HepG2 (cell line): ENCODE measurements at regions not wholly inside any gene's neighbourhood (a gene's known extent, or its start where the extent isn't known, plus 50 kb on each side); places are given as distances from the start of the nearest gene placed in this dataset.

Source experiments
- ATAC-seq: fragments of 200-7000 bp; cut with Tn5 transposase; 3 replicates; pipeline ENCODE4 v1.9.1; 2020; ENCODE audit warnings: mild to moderate bottlenecking, moderate library complexity
- BruUV-seq: library from RNA; stranded (reverse); fragments of 400-500 nt; replicated peaks from 2 replicates; lab custom pipeline; 2021; lab: Mats Ljungman, UMichigan
- CTCF ChIA-PET: fragments of 300-600 bp; formaldehyde crosslinking; extraction: SDS; loops from one replicate; lab custom pipeline; 2021; ENCODE audit warnings: low total read pairs, inconsistent platforms, low intra/inter-chr PET ratio; lab: Yijun Ruan, JAX
- POLR2A ChIA-PET: fragments of 350-600 bp; sonication (Branson Sonifier 250); formaldehyde crosslinking; loops from one replicate; lab custom pipeline; 2020; ENCODE audit warnings: antibody characterized with exemption, inconsistent platforms; lab: Yijun Ruan, JAX
- DNase-seq: peaks from one replicate; pipeline ENCODE4 v3.0.0-alpha.2; 2015; ENCODE audit warnings: low spot score
- FAIRE-seq: peaks from 3 replicates; lab custom pipeline; 2011; peaks lifted over from hg19 to GRCh38; lab: Jason Lieb, UNC
- H2AFZ ChIP-seq: one replicate; pipeline ENCODE4 v1.6.1; 2011; ENCODE audit warnings: low read length, inconsistent platforms
- H3K27ac ChIP-seq: fragments of 300-600 bp; 3 replicates; pipeline ENCODE4 v1.8.0; 2011; ENCODE audit warnings: mixed run types, mild to moderate bottlenecking, mixed read lengths, low read length, inconsistent platforms; ENCODE audit not compliant: insufficient read depth; ENCODE audit errors: extremely low read length
- H3K27me3 ChIP-seq, 2 experiments: fragments of 200-600 bp in 1 of 2; 2 replicates in 1 of 2; 3 replicates in 1 of 2; pipeline versions ENCODE4 v1.6.0 to v1.8.0; 2011; ENCODE audit warnings: low read length in 2 of 2, mild to moderate bottlenecking in 2 of 2, moderate library complexity in 2 of 2, inconsistent platforms in 1 of 2; ENCODE audit not compliant: insufficient read depth in 2 of 2, control insufficient read depth in 1 of 2
- H3K36me3 ChIP-seq, 2 experiments: fragments of 200-600 bp in 1 of 2; replicated peaks in 1 of 2; 2 replicates in 1 of 2; 3 replicates in 1 of 2; pipeline versions ENCODE4 v1.5.1 to v1.8.0; 2011; ENCODE audit warnings: low read length in 2 of 2, inconsistent platforms in 1 of 2; ENCODE audit not compliant: insufficient read depth in 2 of 2, control insufficient read depth in 1 of 2
- H3K4me1 ChIP-seq: 2 replicates; pipeline ENCODE4 v1.5.1; 2012; ENCODE audit warnings: low read length, inconsistent platforms; ENCODE audit not compliant: insufficient read depth
- H3K4me2 ChIP-seq: 2 replicates; pipeline ENCODE4 v1.6.0; 2011; ENCODE audit warnings: low read depth, low read length, inconsistent platforms
- H3K4me3 ChIP-seq, 3 experiments: fragments of 200-600 bp in 1 of 3; sonication (generic), shearing (Covaris generic) in 1 of 3; replicated peaks in 1 of 3; 2 replicates each; pipeline ENCODE4 v1.5.1; 2011 to 2016; ENCODE audit warnings: low read length in 3 of 3, inconsistent platforms in 2 of 3, low read depth in 2 of 3, mild to moderate bottlenecking in 2 of 3, control low read depth in 1 of 3, mixed read lengths in 1 of 3; ENCODE audit not compliant: insufficient read depth in 1 of 3
- H3K79me2 ChIP-seq: one replicate; pipeline ENCODE4 v1.6.1; 2011; ENCODE audit warnings: low read length, inconsistent platforms; ENCODE audit not compliant: insufficient read depth
- H3K9ac ChIP-seq: 2 replicates; pipeline ENCODE4 v1.6.0; 2011; ENCODE audit warnings: mild to moderate bottlenecking, low read depth, low read length, inconsistent platforms; ENCODE audit not compliant: insufficient read depth
- H3K9me3 ChIP-seq: 2 replicates; pipeline ENCODE4 v1.5.1; 2012; ENCODE audit warnings: mild to moderate bottlenecking, low read length
- H4K20me1 ChIP-seq: 2 replicates; pipeline ENCODE4 v1.6.0; 2011; ENCODE audit warnings: inconsistent platforms, mild to moderate bottlenecking, low read length, moderate library complexity; ENCODE audit not compliant: insufficient read depth
- DPF2 ChIP-seq: sonication (generic); formaldehyde crosslinking; IDR thresholded peaks from 2 replicates; pipeline ENCODE4 v1.4.0; 2020; ENCODE audit warnings: mild to moderate bottlenecking, low read depth, missing genetic modification reagents, borderline replicate concordance
- EHMT2 ChIP-seq: fragments of 200-600 bp; sonication (generic); IDR thresholded peaks from 2 replicates; pipeline ENCODE4 v1.7.0; 2017; ENCODE audit warnings: antibody characterized with exemption, low read depth, low read length, borderline replicate concordance
- HMG20A ChIP-seq: IDR thresholded peaks from 2 replicates; pipeline ENCODE4 v1.6.1; 2016; ENCODE audit warnings: borderline replicate concordance
- HNRNPH1 ChIP-seq: fragments of 200-400 bp; formaldehyde crosslinking; optimal IDR thresholded peaks from 2 replicates; pipeline ENCODE3; 2017; ENCODE audit warnings: mild to moderate bottlenecking, low read depth, low read length
- IRX3 ChIP-seq: sonication (generic); formaldehyde crosslinking; IDR thresholded peaks from 2 replicates; pipeline ENCODE4 v1.8.1; 2023; ENCODE audit warnings: mild to moderate bottlenecking, low read depth, missing genetic modification reagents, borderline replicate concordance
- MLLT10 ChIP-seq: sonication (generic); formaldehyde crosslinking; IDR thresholded peaks from 2 replicates; pipeline ENCODE4 v1.4.0; 2020; ENCODE audit warnings: missing genetic modification reagents
- NFKBIZ ChIP-seq: IDR thresholded peaks from 2 replicates; pipeline ENCODE4 v1.6.1; 2018; ENCODE audit warnings: missing genetic modification reagents, missing compliant biosample characterization
- PCBP1 ChIP-seq: fragments of 200-400 bp; formaldehyde crosslinking; IDR thresholded peaks from 2 replicates; pipeline ENCODE4 v1.6.1; 2017; ENCODE audit warnings: mild to moderate bottlenecking, low read depth, low read length, borderline replicate concordance
- SMAD1 ChIP-seq: sonication (generic); formaldehyde crosslinking; IDR thresholded peaks from 2 replicates; pipeline ENCODE4 v1.4.0; 2020; ENCODE audit warnings: missing genetic modification reagents, low read depth, mild to moderate bottlenecking, borderline replicate concordance
- TCF12 ChIP-seq, 2 experiments: fragments of 450-650 bp in 1 of 2; sonication (generic) in 1 of 2; formaldehyde crosslinking in 1 of 2; IDR thresholded peaks; 2 replicates each; pipeline versions ENCODE4 v1.6.1 to v1.8.0; 2017 to 2022; ENCODE audit warnings: antibody characterized with exemption in 1 of 2, mild to moderate bottlenecking in 1 of 2, missing genetic modification reagents in 1 of 2, moderate library complexity in 1 of 2
- ZNF136 ChIP-seq: sonication (generic); formaldehyde crosslinking; IDR thresholded peaks from 2 replicates; pipeline ENCODE4 v1.8.1; 2022; ENCODE audit warnings: low read depth, mild to moderate bottlenecking, moderate library complexity, missing genetic modification reagents
- ZNF251 ChIP-seq: sonication (generic); formaldehyde crosslinking; IDR thresholded peaks from 2 replicates; pipeline ENCODE4 v1.9.0; 2021; ENCODE audit warnings: mild to moderate bottlenecking, missing genetic modification reagents
- ZNF629 ChIP-seq: sonication (generic); formaldehyde crosslinking; conservative IDR thresholded peaks from 2 replicates; pipeline ENCODE4 v1.5.0; 2020; ENCODE audit warnings: missing genetic modification reagents
- ZNF790 ChIP-seq: sonication (generic); formaldehyde crosslinking; IDR thresholded peaks from 2 replicates; pipeline ENCODE4 v1.8.0; 2022; ENCODE audit warnings: missing genetic modification reagents, mild to moderate bottlenecking, borderline replicate concordance
- WGBS: methylation state at CpG from one replicate; pipeline ENCODE4 v1.1.6; 2017; ENCODE audit warnings: low lambda C conversion rate; 5-methylcytosine and 5-hydroxymethylcytosine counted together
- in situ Hi-C: cut with HindIII; loops from 2 replicates; pipeline ENCODE4 v1.10.0; 2017; ENCODE audit warnings: low pct_unique_long_range_greater_than_20kb; ENCODE audit not compliant: extremely low pct_ligation_motif_present
- intact Hi-C: fragments of 100-400 bp; cut with micrococcal nuclease; formaldehyde crosslinking; loops from one replicate; pipeline ENCODE4 v1.10.0; 2022; ENCODE audit not compliant: unreplicated experiment
- TF ChIP-seq, protein P1 (sequence below): IDR thresholded peaks from 2 replicates; pipeline ENCODE4 v1.6.1; 2016; ENCODE audit warnings: control low read depth
- TF ChIP-seq, protein P2 (sequence below): sonication (generic); formaldehyde crosslinking; IDR thresholded peaks from 2 replicates; pipeline ENCODE4 v1.8.1; 2023; ENCODE audit warnings: mild to moderate bottlenecking, missing genetic modification reagents, borderline replicate concordance
- TF ChIP-seq, protein P3 (sequence below): sonication (generic); formaldehyde crosslinking; IDR thresholded peaks from 2 replicates; pipeline ENCODE4 v1.8.0; 2022; ENCODE audit warnings: low read depth, missing genetic modification reagents
- TF ChIP-seq, protein P4 (sequence below): sonication (generic); formaldehyde crosslinking; IDR thresholded peaks from 2 replicates; pipeline ENCODE4 v1.8.0; 2023; ENCODE audit warnings: mild to moderate bottlenecking, missing genetic modification reagents
- TF ChIP-seq, protein P5 (sequence below): sonication (generic); formaldehyde crosslinking; IDR thresholded peaks from 2 replicates; pipeline ENCODE4 v1.5.0; 2020; ENCODE audit warnings: mild to moderate bottlenecking, missing genetic modification reagents

DNA sequence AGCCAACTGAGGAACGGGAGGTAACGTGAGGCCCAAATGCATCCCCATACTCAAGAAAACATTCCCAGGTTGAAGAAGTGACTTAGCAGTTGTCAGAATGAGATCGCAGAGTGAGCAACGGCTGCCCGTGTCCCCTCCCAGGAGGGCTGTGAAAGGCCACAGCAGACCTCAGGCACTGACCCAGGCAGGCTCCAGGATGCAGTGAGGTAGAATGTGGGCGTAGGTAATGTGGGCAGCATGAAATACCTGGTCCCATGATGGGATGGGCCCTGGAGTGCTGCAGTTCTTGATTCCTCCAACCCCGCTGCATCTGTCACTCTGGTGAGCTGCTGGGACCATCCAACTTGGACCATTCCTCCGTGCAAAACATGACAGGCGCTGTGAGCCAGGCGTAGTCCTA is 74.8 kb downstream of the NSMCE3 start:
- H3K36me3 ChIP-seq: no peaks in the 10 kb centered on the region
- no peaks in the 10 kb centered on the region for H3K9me3 ChIP-seq
- H3K27me3 ChIP-seq: peaks cover 2 to 21% of the 10 kb centered on the region in 2 experiments; a peak in 4 of 5 replicates
- no peak overlapping the region for H3K27ac ChIP-seq
- 50% methylated on average over 1 of the region's 10 CpGs for WGBS
- ChIA-PET POLR2A (no interaction called here), CTCF (no interaction called here)
- DNase-seq (no peak), ATAC-seq (no peak), FAIRE-seq (no peak)
- no peak overlapping the region for H3K4me2 ChIP-seq
- intact Hi-C loops: no loop called here
- H2AFZ ChIP-seq: no peak overlapping the region
- no peak overlapping the region for H3K9ac ChIP-seq
- in situ Hi-C loops: no loop called here
- no TSS peak for BruUV-seq
- no peak overlapping the region for H3K4me3 ChIP-seq
- H4K20me1 ChIP-seq: no peaks in the 10 kb centered on the region
- TF ChIP-seq, protein P1, sequence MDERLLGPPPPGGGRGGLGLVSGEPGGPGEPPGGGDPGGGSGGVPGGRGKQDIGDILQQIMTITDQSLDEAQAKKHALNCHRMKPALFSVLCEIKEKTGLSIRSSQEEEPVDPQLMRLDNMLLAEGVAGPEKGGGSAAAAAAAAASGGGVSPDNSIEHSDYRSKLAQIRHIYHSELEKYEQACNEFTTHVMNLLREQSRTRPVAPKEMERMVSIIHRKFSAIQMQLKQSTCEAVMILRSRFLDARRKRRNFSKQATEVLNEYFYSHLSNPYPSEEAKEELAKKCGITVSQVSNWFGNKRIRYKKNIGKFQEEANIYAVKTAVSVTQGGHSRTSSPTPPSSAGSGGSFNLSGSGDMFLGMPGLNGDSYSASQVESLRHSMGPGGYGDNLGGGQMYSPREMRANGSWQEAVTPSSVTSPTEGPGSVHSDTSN (CRISPR knock-in tag): no peak
- TF ChIP-seq, protein P2, sequence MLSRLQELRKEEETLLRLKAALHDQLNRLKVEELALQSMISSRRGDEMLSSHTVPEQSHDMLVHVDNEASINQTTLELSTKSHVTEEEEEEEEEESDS: no peak
- TF ChIP-seq, protein P3, sequence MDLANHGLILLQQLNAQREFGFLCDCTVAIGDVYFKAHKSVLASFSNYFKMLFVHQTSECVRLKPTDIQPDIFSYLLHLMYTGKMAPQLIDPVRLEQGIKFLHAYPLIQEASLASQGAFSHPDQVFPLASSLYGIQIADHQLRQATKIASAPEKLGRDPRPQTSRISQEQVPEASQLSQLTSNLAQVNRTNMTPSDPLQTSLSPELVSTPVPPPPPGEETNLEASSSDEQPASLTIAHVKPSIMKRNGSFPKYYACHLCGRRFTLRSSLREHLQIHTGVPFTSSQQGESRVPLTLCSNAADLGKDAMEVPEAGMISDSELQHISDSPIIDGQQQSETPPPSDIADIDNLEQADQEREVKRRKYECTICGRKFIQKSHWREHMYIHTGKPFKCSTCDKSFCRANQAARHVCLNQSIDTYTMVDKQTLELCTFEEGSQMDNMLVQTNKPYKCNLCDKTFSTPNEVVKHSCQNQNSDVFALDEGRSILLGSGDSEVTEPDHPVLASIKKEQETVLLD (CRISPR knock-in tag): no peak
- no peak for TF ChIP-seq SMAD1 (CRISPR knock-in tag)
- no peak for TF ChIP-seq DPF2 (CRISPR knock-in tag)
- TF ChIP-seq ZNF251 (CRISPR knock-in tag): no peak
- no peak for TF ChIP-seq PCBP1
- TF ChIP-seq, protein P4, sequence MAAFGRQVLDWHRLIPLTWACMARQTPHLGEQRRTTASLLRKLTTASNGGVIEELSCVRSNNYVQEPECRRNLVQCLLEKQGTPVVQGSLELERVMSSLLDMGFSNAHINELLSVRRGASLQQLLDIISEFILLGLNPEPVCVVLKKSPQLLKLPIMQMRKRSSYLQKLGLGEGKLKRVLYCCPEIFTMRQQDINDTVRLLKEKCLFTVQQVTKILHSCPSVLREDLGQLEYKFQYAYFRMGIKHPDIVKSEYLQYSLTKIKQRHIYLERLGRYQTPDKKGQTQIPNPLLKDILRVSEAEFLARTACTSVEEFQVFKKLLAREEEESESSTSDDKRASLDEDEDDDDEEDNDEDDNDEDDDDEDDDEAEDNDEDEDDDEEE (CRISPR knock-in tag): no peak
- TF ChIP-seq ZNF790: no peak
- TF ChIP-seq HNRNPH1: no peak
- TF ChIP-seq, protein P5, sequence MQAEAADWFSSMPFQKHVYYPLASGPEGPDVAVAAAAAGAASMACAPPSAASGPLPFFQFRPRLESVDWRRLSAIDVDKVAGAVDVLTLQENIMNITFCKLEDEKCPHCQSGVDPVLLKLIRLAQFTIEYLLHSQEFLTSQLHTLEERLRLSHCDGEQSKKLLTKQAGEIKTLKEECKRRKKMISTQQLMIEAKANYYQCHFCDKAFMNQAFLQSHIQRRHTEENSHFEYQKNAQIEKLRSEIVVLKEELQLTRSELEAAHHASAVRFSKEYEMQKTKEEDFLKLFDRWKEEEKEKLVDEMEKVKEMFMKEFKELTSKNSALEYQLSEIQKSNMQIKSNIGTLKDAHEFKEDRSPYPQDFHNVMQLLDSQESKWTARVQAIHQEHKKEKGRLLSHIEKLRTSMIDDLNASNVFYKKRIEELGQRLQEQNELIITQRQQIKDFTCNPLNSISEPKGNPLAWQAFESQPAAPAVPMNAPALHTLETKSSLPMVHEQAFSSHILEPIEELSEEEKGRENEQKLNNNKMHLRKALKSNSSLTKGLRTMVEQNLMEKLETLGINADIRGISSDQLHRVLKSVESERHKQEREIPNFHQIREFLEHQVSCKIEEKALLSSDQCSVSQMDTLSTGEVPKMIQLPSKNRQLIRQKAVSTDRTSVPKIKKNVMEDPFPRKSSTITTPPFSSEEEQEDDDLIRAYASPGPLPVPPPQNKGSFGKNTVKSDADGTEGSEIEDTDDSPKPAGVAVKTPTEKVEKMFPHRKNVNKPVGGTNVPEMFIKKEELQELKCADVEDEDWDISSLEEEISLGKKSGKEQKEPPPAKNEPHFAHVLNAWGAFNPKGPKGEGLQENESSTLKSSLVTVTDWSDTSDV (CRISPR knock-in tag): no peak
- no peak for TF ChIP-seq HMG20A (CRISPR knock-in tag)
- TF ChIP-seq MLLT10 (CRISPR knock-in tag): no peak
- TF ChIP-seq EHMT2: no peak
- TF ChIP-seq TCF12 (IDR thresholded peaks at IDR 0.05): no peak
- TF ChIP-seq TCF12 (CRISPR knock-in tag; IDR thresholded peaks at IDR 0.05): no peak
- no peak for TF ChIP-seq NFKBIZ (CRISPR knock-in tag)
- TF ChIP-seq ZNF136 (CRISPR knock-in tag): no peak
- no peak for TF ChIP-seq ZNF629 (CRISPR knock-in tag)
- no peak for TF ChIP-seq IRX3 (CRISPR knock-in tag)
- H3K4me1 ChIP-seq: no peaks in the 10 kb centered on the region
- no peaks in the 10 kb centered on the region for H3K79me2 ChIP-seq
